Neural progenitor cell (in vitro differentiated cells): ENCODE measurements at regions not wholly inside any gene's neighbourhood (a gene's known extent, or its start where the extent isn't known, plus 50 kb on each side); places are given as distances from the start of the nearest gene placed in this dataset.
"Not testable (repeated sequence)": the region's sequence is repeated elsewhere in the genome, so short reads cannot be mapped to it uniquely, and the experiment has no call there.

ENCODE experiments used
- CTCF ChIP-seq: fragments of 200-600 bp; sonication (generic); IDR thresholded peaks from 2 replicates; pipeline ENCODE4 v1.5.1; 2017; ENCODE audit warnings: antibody characterized with exemption, mild to moderate bottlenecking
- EZH2 ChIP-seq: fragments of 200-600 bp; sonication (generic); IDR thresholded peaks from 2 replicates; pipeline ENCODE4 v1.6.1; 2017; ENCODE audit warnings: antibody characterized with exemption, mild to moderate bottlenecking, moderate library complexity
- EZH2phosphoT487 ChIP-seq: fragments of 200-600 bp; sonication (generic); IDR thresholded peaks from 2 replicates; pipeline ENCODE4 v1.6.1; 2017; ENCODE audit warnings: antibody characterized with exemption

- not testable (repeated sequence) for TF ChIP-seq CTCF, EZH2, EZH2phosphoT487
Observed at GRCh38 chr11:67727066-67728040, 52.9 kb upstream of the ALDH3B2 start.
